GM18867 (cell line): ENCODE measurements at regions not wholly inside any gene's neighbourhood (a gene's known extent, or its start where the extent isn't known, plus 50 kb on each side); places are given as distances from the start of the nearest gene placed in this dataset.

Experiments
- ATAC-seq: cut with Tn5 transposase; IDR thresholded peaks from one replicate; pipeline ENCODE4 v1.9.1; 2021; ENCODE audit warnings: mild to moderate bottlenecking, moderate library complexity; ENCODE audit not compliant: unreplicated experiment

GRCh38 chr21:16563116-16563515 is 833.3 kb downstream of the USP25 start:
- no peak for ATAC-seq

GRCh38 chr21:16563795-16564194 is 834.0 kb downstream of the USP25 start:
- ATAC-seq: no peak

- no peak for ATAC-seq
Measured at GRCh38 chr21:16568244-16568643, 838.5 kb downstream of the USP25 start.

GRCh38 chr21:16568661-16569060 is 838.9 kb downstream of the USP25 start:
- ATAC-seq: no peak

DNA sequence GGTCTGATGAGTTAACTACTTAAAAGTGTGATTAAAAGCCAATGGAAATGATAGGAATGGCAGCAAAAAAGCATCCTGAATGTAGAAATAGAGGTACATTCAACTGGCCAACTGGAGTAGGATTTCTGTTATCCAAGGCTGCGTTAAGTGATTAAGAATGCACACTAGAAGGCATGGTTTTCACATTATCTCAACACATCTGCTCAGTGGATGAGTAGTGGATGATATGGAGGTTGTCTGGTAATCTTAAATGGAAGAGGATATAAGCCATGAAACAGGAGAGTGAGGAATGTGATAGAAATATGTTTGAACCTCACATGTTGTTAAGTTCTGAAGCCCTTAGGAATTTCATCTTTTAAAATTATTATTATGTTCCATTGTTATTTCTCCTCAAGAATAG is 839.9 kb downstream of the USP25 start:
- no peak for ATAC-seq

- no peak for ATAC-seq
Measured at GRCh38 chr21:16570171-16570570, 840.4 kb downstream of the USP25 start.

DNA sequence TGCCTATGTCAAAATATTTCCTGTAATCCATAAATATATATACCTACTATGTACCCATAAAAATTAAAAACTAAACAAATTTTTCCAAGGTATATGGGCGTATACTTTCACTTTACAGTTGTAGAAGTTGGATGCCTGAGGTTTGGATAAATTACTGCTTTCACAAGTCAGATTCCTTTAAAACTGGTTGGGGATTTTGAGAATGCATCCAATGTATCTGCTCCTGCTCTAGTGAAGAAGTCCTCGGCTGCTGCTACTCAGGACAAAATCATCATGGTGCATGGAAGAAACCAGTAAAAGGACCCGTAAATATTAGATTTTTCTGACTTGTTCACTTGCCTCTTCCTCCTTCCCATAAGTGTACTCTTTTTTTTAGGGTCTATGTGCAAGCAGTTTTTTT is 841.1 kb downstream of the USP25 start:
- no peak for ATAC-seq

GRCh38 chr21:16571594-16571993 is 841.8 kb downstream of the USP25 start:
- ATAC-seq: no peak

- no peak for ATAC-seq
Measured at GRCh38 chr21:16572032-16572431, 842.2 kb downstream of the USP25 start.

DNA sequence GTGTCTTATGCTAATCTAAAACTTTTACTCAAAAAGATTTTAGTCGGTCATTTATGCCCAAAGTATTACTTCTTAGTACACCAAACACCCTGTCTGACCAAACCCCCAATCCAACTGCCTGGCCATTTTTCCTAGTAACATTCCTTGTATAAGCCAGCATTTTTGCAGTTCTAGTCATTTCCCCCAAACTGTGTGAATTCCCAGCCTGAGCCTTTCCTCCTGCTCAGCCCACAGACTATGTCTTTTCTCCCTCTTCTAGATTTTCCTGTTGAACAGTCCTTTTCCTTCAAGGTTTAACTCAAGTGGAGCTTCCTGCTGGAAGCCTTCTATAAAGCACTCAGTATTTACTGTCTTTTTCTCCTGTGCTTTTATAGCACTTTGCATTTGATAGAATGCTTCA is 843.8 kb downstream of the USP25 start:
- no peak for ATAC-seq

- no peak for ATAC-seq
Measured at GRCh38 chr21:16577975-16578374, 848.2 kb downstream of the USP25 start.

DNA sequence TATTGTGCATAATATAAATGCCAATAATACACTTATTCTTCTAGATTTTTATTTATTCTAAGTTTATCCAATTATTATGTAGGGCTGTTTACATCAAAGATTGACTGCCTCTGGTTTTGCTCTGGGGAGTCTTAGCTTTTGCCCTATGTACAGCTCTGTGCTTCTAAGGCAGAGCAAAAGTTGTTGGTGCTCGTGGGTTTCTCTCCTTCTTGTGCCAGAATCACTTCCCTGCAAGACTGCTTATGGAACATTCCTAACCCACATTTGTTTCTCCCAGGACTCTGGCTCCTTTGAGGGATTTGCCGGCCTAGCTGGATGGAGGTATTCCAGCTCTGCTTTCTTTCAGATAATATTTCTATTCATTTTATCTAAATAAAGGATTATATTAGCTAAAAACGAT is 849.1 kb downstream of the USP25 start:
- ATAC-seq: no peak

DNA sequence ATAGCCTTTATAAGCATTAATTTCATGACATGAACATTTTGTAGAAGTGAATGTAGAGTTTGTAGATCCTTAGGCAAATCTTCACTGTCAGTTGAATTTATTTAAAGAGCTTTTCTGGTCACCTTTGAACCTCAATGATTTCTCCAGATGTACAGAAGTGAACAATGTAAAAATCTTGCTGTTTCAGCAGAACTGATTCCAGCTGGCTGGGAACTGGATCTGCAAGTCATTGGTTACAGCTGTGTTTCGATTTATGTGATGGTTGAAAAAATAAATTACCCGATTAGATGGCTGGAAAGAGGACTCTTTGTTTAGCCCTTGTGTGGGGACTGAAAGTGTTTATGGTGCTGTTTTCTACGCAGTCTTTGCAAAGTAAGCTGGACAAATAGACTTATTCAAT is 849.8 kb downstream of the USP25 start:
- no peak for ATAC-seq

DNA sequence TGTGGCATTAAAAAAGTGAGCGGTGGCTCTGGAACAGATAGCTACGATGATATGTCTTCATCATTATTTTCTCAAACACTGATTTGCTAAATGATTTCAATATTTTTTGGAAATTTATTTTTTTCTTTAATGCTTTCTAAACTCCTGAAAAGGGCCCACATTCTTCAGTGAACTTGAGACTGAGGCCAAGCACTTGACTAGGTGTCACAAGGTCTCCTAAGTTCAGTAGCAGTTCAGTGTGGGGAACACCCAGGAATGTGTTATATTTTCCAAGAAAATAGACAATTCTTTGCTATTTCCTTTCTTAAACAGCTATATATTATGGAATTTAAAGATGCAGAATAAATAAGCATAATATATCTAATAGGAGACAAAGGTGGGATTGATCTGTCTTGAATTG is 850.9 kb downstream of the USP25 start:
- no peak for ATAC-seq

GRCh38 chr21:16583556-16583955 is 853.8 kb downstream of the USP25 start:
- no peak for ATAC-seq

DNA sequence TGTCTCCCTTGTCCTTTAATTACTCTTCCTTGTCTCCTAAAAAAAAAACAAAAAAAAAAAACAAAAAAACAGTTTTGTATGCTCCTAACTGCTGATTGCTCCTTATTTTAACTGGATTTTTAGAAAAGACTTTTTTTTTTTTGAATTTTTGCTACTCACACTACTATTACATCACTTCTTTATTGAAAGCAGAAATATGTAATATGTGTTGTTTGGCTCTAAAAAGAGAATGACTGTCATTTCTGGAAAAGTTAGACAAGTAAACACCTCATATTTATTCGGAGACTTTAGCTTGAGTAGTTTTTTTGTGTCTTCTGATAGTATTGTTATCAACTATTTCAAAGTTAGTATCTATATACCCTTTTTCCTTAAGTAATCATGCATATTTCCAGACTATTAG is 855.0 kb downstream of the USP25 start:
- ATAC-seq: no peak

DNA sequence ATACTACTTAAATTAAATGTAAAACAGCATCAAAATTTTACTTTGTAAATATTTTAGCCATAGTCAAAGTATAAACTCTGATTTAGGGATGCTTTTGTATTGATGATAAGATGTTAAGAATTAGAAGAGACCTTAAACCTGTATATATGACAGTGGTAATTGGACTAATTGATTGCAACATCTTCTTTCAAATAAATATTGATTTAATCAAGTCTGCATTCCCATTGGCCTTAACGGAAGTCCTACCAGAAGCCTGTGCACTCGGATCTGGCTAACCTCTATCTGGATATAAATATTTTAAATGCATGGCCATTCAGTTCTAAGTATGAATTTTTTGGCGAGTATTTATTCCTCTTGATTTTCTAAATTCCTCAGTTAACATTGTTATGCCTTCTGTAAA is 856.1 kb downstream of the USP25 start:
- ATAC-seq: no peak

GRCh38 chr21:16587141-16587581 is 857.4 kb downstream of the USP25 start:
- ATAC-seq: no peak

- no peak for ATAC-seq
Measured at GRCh38 chr21:16587681-16588375, 858.0 kb downstream of the USP25 start.

GRCh38 chr21:16588433-16588860 is 858.7 kb downstream of the USP25 start:
- ATAC-seq: no peak

GRCh38 chr21:16589006-16589898 is 859.5 kb downstream of the USP25 start:
- no peak for ATAC-seq

DNA sequence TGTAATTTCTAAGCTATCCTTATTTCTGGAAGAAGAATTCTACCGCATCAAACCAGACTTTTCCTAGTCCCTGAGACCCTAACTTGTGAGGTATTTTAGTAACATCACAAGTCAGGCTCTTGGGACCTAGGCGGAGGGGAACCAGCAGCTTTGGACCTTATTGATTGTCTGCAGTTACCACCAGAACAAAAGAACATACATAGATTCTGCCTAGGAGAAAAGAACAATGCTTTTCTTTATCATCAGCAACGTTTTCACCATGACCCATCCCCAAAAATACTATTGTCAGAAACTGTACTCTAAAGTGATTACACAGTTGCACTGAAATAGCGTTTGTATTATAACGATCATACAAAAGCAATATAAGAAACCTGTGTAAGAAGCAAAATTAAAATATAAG is 860.4 kb downstream of the USP25 start:
- ATAC-seq: no peak
